ENCODE measurements at regions not wholly inside any gene's neighbourhood (a gene's known extent, or its start where the extent isn't known, plus 50 kb on each side); places are given as distances from the start of the nearest gene placed in this dataset.

GRCh38 chr13:73954808-73955207, 179.4 kb downstream of the KLF12 start:
- no peaks in the 10 kb centered on the region for H3K9me1 ChIP-seq (ENCODE audit: insufficient read depth, low read length)

More at GRCh38 chr13:73954808-73955207, 179.4 kb downstream of the KLF12 start:
- Histone ChIP-seq H3K14ac (replicated peaks; ENCODE audit: low read depth, low read length) (no peak overlapping the region), H3K23ac (ENCODE audit: low read depth, low read length) (no peak overlapping the region), H2BK20ac (ENCODE audit: low read depth, low read length) (no peak overlapping the region), H3K36me3 (ENCODE audit: control insufficient read depth, insufficient read depth, low read length) (no peaks in the 10 kb centered on the region), H2BK120ac (ENCODE audit: low read depth, low read length) (no peak overlapping the region), H3K56ac (ENCODE audit: extremely low read depth, insufficient read depth, low read length) (no peak overlapping the region), H2AFZ (replicated peaks; ENCODE audit: low read length, poor library complexity) (no peak overlapping the region), H3K4me2 (ENCODE audit: low read depth, low read length) (no peak overlapping the region), H2AK9ac (replicated peaks; ENCODE audit: low read depth, low read length, poor library complexity) (no peak overlapping the region), H4K5ac (ENCODE audit: low read depth, low read length) (no peak overlapping the region), H2BK15ac (ENCODE audit: low read depth, low read length) (no peak overlapping the region), H3K27ac (ENCODE audit: insufficient read depth, low read length) (no peak overlapping the region), H2BK5ac (ENCODE audit: low read depth, low read length, poor library complexity, severe bottlenecking) (no peak overlapping the region), H4K91ac (ENCODE audit: insufficient read depth, low read depth, low read length) (no peak overlapping the region), H3K4me1 (ENCODE audit: control insufficient read depth, insufficient read depth, low read length) (peaks cover 2% of the 10 kb centered on the region; the same call in 1 of the 2 replicates), H3K4ac (ENCODE audit: low read depth, low read length) (no peak overlapping the region), H2AK5ac (ENCODE audit: low read depth, low read length) (no peak overlapping the region), H3K79me1 (ENCODE audit: low read depth in 1 of 2, low read length in 2 of 2) (peaks cover 13 to 54% of the 10 kb centered on the region in 2 experiments; a peak in 3 of 4 replicates), H3K9ac (ENCODE audit: low read depth, low read length) (no peak overlapping the region), H3K27me3 (ENCODE audit: control insufficient read depth, insufficient read depth, low read length) (no peaks in the 10 kb centered on the region), H3K4me3 (ENCODE audit: insufficient read depth, low read depth, low read length) (no peak overlapping the region), H3K9me3 (ENCODE audit: control insufficient read depth, insufficient read depth, low read length) (no peaks in the 10 kb centered on the region), H3K18ac (ENCODE audit: low read depth, low read length) (no peak overlapping the region), H4K8ac (ENCODE audit: low read depth in 2 of 2, low read length in 2 of 2) (no peak overlapping the region), H4K20me1 (ENCODE audit: insufficient read depth, low read length) (peaks cover 11% of the 10 kb centered on the region)
- no CpG with 5 or more reads among the region's 1 CpG for WGBS, 2 experiments (ENCODE audit: extremely low coverage in 2 of 2, insufficient read length in 1 of 2)
- no peak for DNase-seq
- no TSS peak for BruUV-seq (replicated peaks)
- dilution Hi-C loops (cut with HindIII; ENCODE audit: low sequenced_read_pairs, unreplicated experiment), result no loop called here
- in situ Hi-C loops (cut with MboI; ENCODE audit: low sequenced_read_pairs), result no loop called here
- TF ChIP-seq, protein P1, sequence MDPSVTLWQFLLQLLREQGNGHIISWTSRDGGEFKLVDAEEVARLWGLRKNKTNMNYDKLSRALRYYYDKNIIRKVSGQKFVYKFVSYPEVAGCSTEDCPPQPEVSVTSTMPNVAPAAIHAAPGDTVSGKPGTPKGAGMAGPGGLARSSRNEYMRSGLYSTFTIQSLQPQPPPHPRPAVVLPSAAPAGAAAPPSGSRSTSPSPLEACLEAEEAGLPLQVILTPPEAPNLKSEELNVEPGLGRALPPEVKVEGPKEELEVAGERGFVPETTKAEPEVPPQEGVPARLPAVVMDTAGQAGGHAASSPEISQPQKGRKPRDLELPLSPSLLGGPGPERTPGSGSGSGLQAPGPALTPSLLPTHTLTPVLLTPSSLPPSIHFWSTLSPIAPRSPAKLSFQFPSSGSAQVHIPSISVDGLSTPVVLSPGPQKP (IDR thresholded peaks at IDR 0.05; ENCODE audit: borderline replicate concordance, low read depth, low read length), result no peak
- TF ChIP-seq BHLHE40 (IDR thresholded peaks at IDR 0.05; ENCODE audit: low read depth, low read length), result no peak
- no peak for TF ChIP-seq MAZ (IDR thresholded peaks at IDR 0.05; ENCODE audit: borderline replicate concordance, low read depth, low read length)
- no peak for TF ChIP-seq NFE2L2 (IDR thresholded peaks at IDR 0.05; ENCODE audit: low read depth, low read length)
- TF ChIP-seq RAD21 (IDR thresholded peaks at IDR 0.05; ENCODE audit: low read length), result no peak
- no peak for TF ChIP-seq POLR2A (IDR thresholded peaks at IDR 0.05; ENCODE audit: low read depth, low read length)
- TF ChIP-seq, protein P2, sequence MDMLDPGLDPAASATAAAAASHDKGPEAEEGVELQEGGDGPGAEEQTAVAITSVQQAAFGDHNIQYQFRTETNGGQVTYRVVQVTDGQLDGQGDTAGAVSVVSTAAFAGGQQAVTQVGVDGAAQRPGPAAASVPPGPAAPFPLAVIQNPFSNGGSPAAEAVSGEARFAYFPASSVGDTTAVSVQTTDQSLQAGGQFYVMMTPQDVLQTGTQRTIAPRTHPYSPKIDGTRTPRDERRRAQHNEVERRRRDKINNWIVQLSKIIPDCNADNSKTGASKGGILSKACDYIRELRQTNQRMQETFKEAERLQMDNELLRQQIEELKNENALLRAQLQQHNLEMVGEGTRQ (IDR thresholded peaks at IDR 0.05; ENCODE audit: low read depth, low read length), result no peak
- no peak for TF ChIP-seq FOS (IDR thresholded peaks at IDR 0.05; ENCODE audit: low read depth, low read length)
- TF ChIP-seq RFX5 (IDR thresholded peaks at IDR 0.05; ENCODE audit: low read depth, low read length), result no peak
- POLR2A ChIA-PET (ENCODE audit: unreplicated experiment), result no interaction called here
- ATAC-seq (ENCODE audit: low read depth), result no peak
- CTCF ChIA-PET, result no interaction called here
- intact Hi-C loops (cut with micrococcal nuclease), result no loop called here
